HL-60 (cell line): ENCODE measurements at regions not wholly inside any gene's neighbourhood (a gene's known extent, or its start where the extent isn't known, plus 50 kb on each side); places are given as distances from the start of the nearest gene placed in this dataset.

Experiments used
- CTCF ChIP-seq: IDR thresholded peaks from one replicate; pipeline ENCODE4 v1.5.1; 2011; ENCODE audit warnings: low read length, control low read depth, inconsistent platforms; ENCODE audit not compliant: insufficient read depth
- POLR2AphosphoS5 ChIP-seq: IDR thresholded peaks from 2 replicates; pipeline ENCODE4 v1.6.1; 2012; ENCODE audit warnings: low read depth

GRCh38 chr21:38129711-38130110 is 127.1 kb upstream of the KCNJ15 start:
- TF ChIP-seq CTCF (no peak), POLR2AphosphoS5 (no peak)
